ENCODE measurements at regions not wholly inside any gene's neighbourhood (a gene's known extent, or its start where the extent isn't known, plus 50 kb on each side); places are given as distances from the start of the nearest gene placed in this dataset.

DNA sequence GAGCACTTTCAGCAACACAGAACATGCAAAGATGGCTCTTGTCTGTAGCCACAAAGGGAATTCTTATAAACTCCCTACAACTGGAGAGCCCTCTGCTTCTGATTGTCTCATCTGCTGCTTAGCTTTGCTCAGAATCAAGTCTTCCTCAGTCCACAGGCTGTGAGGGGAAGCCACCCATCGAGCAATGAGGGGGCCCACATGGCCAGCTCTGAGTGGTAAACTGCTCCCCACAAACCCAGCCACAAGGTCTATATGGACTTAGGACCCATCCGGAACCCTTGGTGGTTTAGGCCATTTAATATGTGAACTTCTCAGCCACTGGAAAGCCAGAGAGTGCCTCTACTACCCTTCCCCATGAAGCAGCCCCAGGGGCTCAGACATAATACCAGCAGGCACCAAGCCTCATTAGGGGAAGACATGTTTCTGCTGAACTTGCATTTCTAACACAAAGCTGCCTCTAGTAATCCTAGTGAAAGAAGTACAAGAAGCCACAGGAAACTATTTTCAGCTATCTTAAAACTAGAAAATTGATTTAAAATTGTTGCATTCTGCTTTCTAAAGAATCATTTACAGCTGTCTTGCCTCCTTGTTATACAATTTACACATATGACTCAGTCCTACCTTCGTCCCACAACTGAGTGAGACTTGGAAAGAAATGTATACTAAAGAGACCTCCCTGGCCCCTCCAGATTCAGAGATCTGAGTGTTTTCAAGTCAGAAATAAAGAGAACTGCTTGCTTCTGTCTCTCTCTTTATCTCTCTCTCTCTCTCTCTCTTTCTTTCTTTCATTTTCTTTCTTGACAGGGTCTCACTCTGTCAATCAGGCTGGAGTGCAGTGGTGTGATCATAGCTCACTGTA is 90.2 kb downstream of the ESM1 start:
- TF ChIP-seq, protein P1, sequence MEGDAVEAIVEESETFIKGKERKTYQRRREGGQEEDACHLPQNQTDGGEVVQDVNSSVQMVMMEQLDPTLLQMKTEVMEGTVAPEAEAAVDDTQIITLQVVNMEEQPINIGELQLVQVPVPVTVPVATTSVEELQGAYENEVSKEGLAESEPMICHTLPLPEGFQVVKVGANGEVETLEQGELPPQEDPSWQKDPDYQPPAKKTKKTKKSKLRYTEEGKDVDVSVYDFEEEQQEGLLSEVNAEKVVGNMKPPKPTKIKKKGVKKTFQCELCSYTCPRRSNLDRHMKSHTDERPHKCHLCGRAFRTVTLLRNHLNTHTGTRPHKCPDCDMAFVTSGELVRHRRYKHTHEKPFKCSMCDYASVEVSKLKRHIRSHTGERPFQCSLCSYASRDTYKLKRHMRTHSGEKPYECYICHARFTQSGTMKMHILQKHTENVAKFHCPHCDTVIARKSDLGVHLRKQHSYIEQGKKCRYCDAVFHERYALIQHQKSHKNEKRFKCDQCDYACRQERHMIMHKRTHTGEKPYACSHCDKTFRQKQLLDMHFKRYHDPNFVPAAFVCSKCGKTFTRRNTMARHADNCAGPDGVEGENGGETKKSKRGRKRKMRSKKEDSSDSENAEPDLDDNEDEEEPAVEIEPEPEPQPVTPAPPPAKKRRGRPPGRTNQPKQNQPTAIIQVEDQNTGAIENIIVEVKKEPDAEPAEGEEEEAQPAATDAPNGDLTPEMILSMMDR (IDR thresholded peaks at IDR 0.05 in 4 of 5, conservative IDR thresholded peaks at IDR 0.05 in 1 of 5), result no peak
- no peak for TF ChIP-seq POLR2A (IDR thresholded peaks at IDR 0.05)
